Gastrocnemius medialis (tissue), 4 donors: ENCODE measurements at regions not wholly inside any gene's neighbourhood (a gene's known extent, or its start where the extent isn't known, plus 50 kb on each side); places are given as distances from the start of the nearest gene placed in this dataset.

Source experiments
- CTCF ChIP-seq, 5 experiments: fragments of 450-650 bp in 3 of 5; fragments of 200-600 bp in 2 of 5; sonication (generic) in 2 of 5; IDR thresholded peaks in 4 of 5; conservative IDR thresholded peaks in 1 of 5; 1 replicate in 4 of 5; 2 replicates in 1 of 5; pipeline ENCODE4 v1.5.1; 2016 to 2019; ENCODE audit warnings: antibody characterized with exemption in 5 of 5, mild to moderate bottlenecking in 3 of 5, moderate library complexity in 3 of 5
- POLR2A ChIP-seq, 2 donors: fragments of 450-650 bp; IDR thresholded peaks; one replicate each; pipeline ENCODE4 v1.6.1; 2017; ENCODE audit warnings: antibody characterized with exemption in 2 of 2, mild to moderate bottlenecking in 2 of 2, moderate library complexity in 2 of 2

GRCh38 chr14:54048736-54049135 lies 92.1 kb upstream of the BMP4 start:
- TF ChIP-seq CTCF (IDR thresholded peaks at IDR 0.05 in 4 of 5, conservative IDR thresholded peaks at IDR 0.05 in 1 of 5) (no peak), POLR2A (IDR thresholded peaks at IDR 0.05) (no peak)
